WTC11 (cell line): ENCODE measurements at regions not wholly inside any gene's neighbourhood (a gene's known extent, or its start where the extent isn't known, plus 50 kb on each side); places are given as distances from the start of the nearest gene placed in this dataset.

Experiments used
- ATAC-seq: fragments of 200-7000 bp; cut with Tn5 transposase; 2 replicates; pipeline ENCODE4 v1.10.0; 2021; ENCODE audit warnings: mild to moderate bottlenecking, moderate library complexity
- CTCF ChIA-PET: fragments of 300-600 bp; sonication (Branson Sonifier 250); formaldehyde crosslinking; loops from one replicate; lab custom pipeline; 2021; ENCODE audit warnings: antibody characterized with exemption; lab: Charles Lee
- POLR2A ChIA-PET: fragments of 350-600 bp; sonication (Branson Sonifier 250); formaldehyde crosslinking; loops from one replicate; lab custom pipeline; 2021; ENCODE audit warnings: antibody characterized with exemption; lab: Charles Lee
- DNase-seq: peaks from one replicate; pipeline ENCODE4 v3.0.0; 2021; ENCODE audit warnings: low spot score
- H3K27ac Mint-ChIP-seq: 2 replicates; pipeline ENCODE4 v1.8.0; 2021; ENCODE audit warnings: mixed read lengths
- H3K27me3 Mint-ChIP-seq: 2 replicates; pipeline ENCODE4 v1.8.0; 2021; ENCODE audit warnings: low read depth, mild to moderate bottlenecking, moderate library complexity, mixed read lengths
- H3K36me3 Mint-ChIP-seq: 2 replicates; pipeline ENCODE4 v1.8.0; 2021; ENCODE audit warnings: mixed read lengths
- H3K4me1 Mint-ChIP-seq: 2 replicates; pipeline ENCODE4 v1.8.0; 2022; ENCODE audit warnings: mixed read lengths
- H3K4me3 Mint-ChIP-seq: 2 replicates; pipeline ENCODE4 v1.8.0; 2021; ENCODE audit warnings: mild to moderate bottlenecking, moderate library complexity, mixed read lengths
- H3K9me3 Mint-ChIP-seq: 2 replicates; pipeline ENCODE4 v1.8.0; 2021; ENCODE audit warnings: mixed read lengths
- ATF1 ChIP-seq: sonication (generic); formaldehyde crosslinking; IDR thresholded peaks from 2 replicates; pipeline ENCODE4 v1.8.1; 2023; ENCODE audit warnings: mild to moderate bottlenecking, moderate library complexity, missing genetic modification reagents
- CDX4 ChIP-seq: fragments of 250-450 bp; sonication (Bioruptor Pico); IDR thresholded peaks from 2 replicates; pipeline ENCODE4 v1.9.0; 2021; ENCODE audit warnings: moderate library complexity, mild to moderate bottlenecking, inconsistent platforms, borderline replicate concordance
- CTCF ChIP-seq: fragments of 200-600 bp; IDR thresholded peaks from 2 replicates; pipeline ENCODE4 v1.8.0; 2022; ENCODE audit warnings: antibody characterized with exemption
- EMX1 ChIP-seq: fragments of 250-450 bp; sonication (Bioruptor Pico); IDR thresholded peaks from 2 replicates; pipeline ENCODE4 v1.8.0; 2021; ENCODE audit warnings: mild to moderate bottlenecking
- FOXJ3 ChIP-seq: sonication (generic); formaldehyde crosslinking; IDR thresholded peaks from 2 replicates; pipeline ENCODE4 v1.9.0; 2021; ENCODE audit warnings: missing genetic modification reagents, mild to moderate bottlenecking, borderline replicate concordance
- JAZF1 ChIP-seq: fragments of 250-450 bp; sonication (Bioruptor Pico); IDR thresholded peaks from 2 replicates; pipeline ENCODE4 v1.9.0; 2021; ENCODE audit warnings: moderate library complexity, mild to moderate bottlenecking, inconsistent platforms
- JUN ChIP-seq: sonication (generic); formaldehyde crosslinking; IDR thresholded peaks from 2 replicates; pipeline ENCODE4 v1.8.0; 2023; ENCODE audit warnings: mild to moderate bottlenecking, missing genetic modification reagents
- MYBL2 ChIP-seq: sonication (generic); formaldehyde crosslinking; IDR thresholded peaks from 2 replicates; pipeline ENCODE4 v1.8.1; 2023; ENCODE audit warnings: mild to moderate bottlenecking, moderate library complexity, missing genetic modification reagents
- NFYB ChIP-seq: sonication (generic); formaldehyde crosslinking; conservative IDR thresholded peaks from 2 replicates; pipeline ENCODE4 v1.8.0; 2022; ENCODE audit warnings: low read depth, missing genetic modification reagents
- NR1H2 ChIP-seq: sonication (generic); formaldehyde crosslinking; IDR thresholded peaks from 2 replicates; pipeline ENCODE4 v1.9.0; 2021; ENCODE audit warnings: mild to moderate bottlenecking, moderate library complexity, missing genetic modification reagents
- PREB ChIP-seq: sonication (generic); formaldehyde crosslinking; IDR thresholded peaks from 2 replicates; pipeline ENCODE4 v1.8.1; 2022; ENCODE audit warnings: mild to moderate bottlenecking, missing genetic modification reagents, moderate library complexity, borderline replicate concordance
- ZMAT4 ChIP-seq: fragments of 250-450 bp; sonication (Bioruptor Pico); IDR thresholded peaks from 2 replicates; pipeline ENCODE4 v1.9.0; 2021; ENCODE audit warnings: mild to moderate bottlenecking
- ZNF281 ChIP-seq: sonication (generic); formaldehyde crosslinking; IDR thresholded peaks from 2 replicates; pipeline ENCODE4 v1.8.0; 2023; ENCODE audit warnings: mild to moderate bottlenecking, missing genetic modification reagents
- ZNF396 ChIP-seq: fragments of 250-450 bp; sonication (Bioruptor Pico); IDR thresholded peaks from 2 replicates; pipeline ENCODE4 v1.8.0; 2021; ENCODE audit warnings: mild to moderate bottlenecking, moderate library complexity, borderline replicate concordance
- ZNF532 ChIP-seq: fragments of 250-450 bp; sonication (Bioruptor Pico); IDR thresholded peaks from 2 replicates; pipeline ENCODE4 v1.9.0; 2021; ENCODE audit warnings: mild to moderate bottlenecking, borderline replicate concordance
- TF ChIP-seq, protein P1 (sequence below): sonication (generic); formaldehyde crosslinking; IDR thresholded peaks from 2 replicates; pipeline ENCODE4 v1.8.0; 2022; ENCODE audit warnings: missing genetic modification reagents
- TF ChIP-seq, protein P2 (sequence below): sonication (generic); formaldehyde crosslinking; IDR thresholded peaks from 2 replicates; pipeline ENCODE4 v1.8.1; 2022; ENCODE audit warnings: low read depth, missing genetic modification reagents, borderline replicate concordance

- POLR2A ChIA-PET = no interaction called here
- no peaks in the 10 kb centered on the region for H3K27me3 Mint-ChIP-seq
- peaks cover 13% of the 10 kb centered on the region for H3K4me1 Mint-ChIP-seq
- DNase-seq (no peak), ATAC-seq (no peak)
- peaks cover 5% of the 10 kb centered on the region; the same call in 1 of the 2 replicates for H3K36me3 Mint-ChIP-seq
- no peak overlapping the region for H3K4me3 Mint-ChIP-seq
- peaks cover 6% of the 10 kb centered on the region for H3K9me3 Mint-ChIP-seq
- CTCF ChIA-PET = interaction anchor here (1.5 kb wide), 1 partner anchor 390 kb away, joined by 4 read pairs; no protein-coding TSS in a partner anchor
- H3K27ac Mint-ChIP-seq = no peak overlapping the region
- TF ChIP-seq NR1H2 (CRISPR knock-in tag) = no peak
- no peak for TF ChIP-seq ZMAT4
- no peak for TF ChIP-seq PREB (CRISPR knock-in tag)
- TF ChIP-seq MYBL2 = no peak
- TF ChIP-seq JAZF1 (CRISPR knock-in tag) = no peak
- TF ChIP-seq ZNF281 (CRISPR knock-in tag) = no peak
- TF ChIP-seq, protein P1, sequence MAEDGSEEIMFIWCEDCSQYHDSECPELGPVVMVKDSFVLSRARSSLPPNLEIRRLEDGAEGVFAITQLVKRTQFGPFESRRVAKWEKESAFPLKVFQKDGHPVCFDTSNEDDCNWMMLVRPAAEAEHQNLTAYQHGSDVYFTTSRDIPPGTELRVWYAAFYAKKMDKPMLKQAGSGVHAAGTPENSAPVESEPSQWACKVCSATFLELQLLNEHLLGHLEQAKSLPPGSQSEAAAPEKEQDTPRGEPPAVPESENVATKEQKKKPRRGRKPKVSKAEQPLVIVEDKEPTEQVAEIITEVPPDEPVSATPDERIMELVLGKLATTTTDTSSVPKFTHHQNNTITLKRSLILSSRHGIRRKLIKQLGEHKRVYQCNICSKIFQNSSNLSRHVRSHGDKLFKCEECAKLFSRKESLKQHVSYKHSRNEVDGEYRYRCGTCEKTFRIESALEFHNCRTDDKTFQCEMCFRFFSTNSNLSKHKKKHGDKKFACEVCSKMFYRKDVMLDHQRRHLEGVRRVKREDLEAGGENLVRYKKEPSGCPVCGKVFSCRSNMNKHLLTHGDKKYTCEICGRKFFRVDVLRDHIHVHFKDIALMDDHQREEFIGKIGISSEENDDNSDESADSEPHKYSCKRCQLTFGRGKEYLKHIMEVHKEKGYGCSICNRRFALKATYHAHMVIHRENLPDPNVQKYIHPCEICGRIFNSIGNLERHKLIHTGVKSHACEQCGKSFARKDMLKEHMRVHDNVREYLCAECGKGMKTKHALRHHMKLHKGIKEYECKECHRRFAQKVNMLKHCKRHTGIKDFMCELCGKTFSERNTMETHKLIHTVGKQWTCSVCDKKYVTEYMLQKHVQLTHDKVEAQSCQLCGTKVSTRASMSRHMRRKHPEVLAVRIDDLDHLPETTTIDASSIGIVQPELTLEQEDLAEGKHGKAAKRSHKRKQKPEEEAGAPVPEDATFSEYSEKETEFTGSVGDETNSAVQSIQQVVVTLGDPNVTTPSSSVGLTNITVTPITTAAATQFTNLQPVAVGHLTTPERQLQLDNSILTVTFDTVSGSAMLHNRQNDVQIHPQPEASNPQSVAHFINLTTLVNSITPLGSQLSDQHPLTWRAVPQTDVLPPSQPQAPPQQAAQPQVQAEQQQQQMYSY (CRISPR knock-in tag) = no peak
- TF ChIP-seq EMX1 = no peak
- no peak for TF ChIP-seq CTCF
- no peak for TF ChIP-seq NFYB (CRISPR knock-in tag)
- TF ChIP-seq FOXJ3 = no peak
- no peak for TF ChIP-seq ZNF396 (CRISPR knock-in tag)
- TF ChIP-seq ZNF532 (CRISPR knock-in tag) = no peak
- no peak for TF ChIP-seq CDX4 (CRISPR knock-in tag)
- TF ChIP-seq ATF1 (CRISPR knock-in tag) = no peak
- no peak for TF ChIP-seq JUN (CRISPR knock-in tag)
- TF ChIP-seq, protein P2, sequence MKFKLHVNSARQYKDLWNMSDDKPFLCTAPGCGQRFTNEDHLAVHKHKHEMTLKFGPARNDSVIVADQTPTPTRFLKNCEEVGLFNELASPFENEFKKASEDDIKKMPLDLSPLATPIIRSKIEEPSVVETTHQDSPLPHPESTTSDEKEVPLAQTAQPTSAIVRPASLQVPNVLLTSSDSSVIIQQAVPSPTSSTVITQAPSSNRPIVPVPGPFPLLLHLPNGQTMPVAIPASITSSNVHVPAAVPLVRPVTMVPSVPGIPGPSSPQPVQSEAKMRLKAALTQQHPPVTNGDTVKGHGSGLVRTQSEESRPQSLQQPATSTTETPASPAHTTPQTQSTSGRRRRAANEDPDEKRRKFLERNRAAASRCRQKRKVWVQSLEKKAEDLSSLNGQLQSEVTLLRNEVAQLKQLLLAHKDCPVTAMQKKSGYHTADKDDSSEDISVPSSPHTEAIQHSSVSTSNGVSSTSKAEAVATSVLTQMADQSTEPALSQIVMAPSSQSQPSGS = no peak
These were observed 328.0 kb upstream of the PPP1R2C start for GRCh38 chrX:43106009-43106408.
